HepG2 (cell line): ENCODE measurements at regions not wholly inside any gene's neighbourhood (a gene's known extent, or its start where the extent isn't known, plus 50 kb on each side); places are given as distances from the start of the nearest gene placed in this dataset.

Experiments used
- KLF11 ChIP-seq: IDR thresholded peaks from 2 replicates; pipeline ENCODE4 v1.6.1; 2016; ENCODE audit warnings: missing compliant biosample characterization
- MZF1 ChIP-seq: sonication (generic); formaldehyde crosslinking; IDR thresholded peaks from 2 replicates; pipeline ENCODE4 v1.8.1; 2023; ENCODE audit warnings: mild to moderate bottlenecking, missing genetic modification reagents, borderline replicate concordance
- NFYB ChIP-seq: sonication (generic); formaldehyde crosslinking; IDR thresholded peaks from 2 replicates; pipeline ENCODE4 v1.4.0; 2020; ENCODE audit warnings: missing genetic modification reagents
- SCMH1 ChIP-seq: sonication (generic); formaldehyde crosslinking; IDR thresholded peaks from 2 replicates; pipeline ENCODE4 v1.9.0; 2021; ENCODE audit warnings: missing genetic modification reagents, mild to moderate bottlenecking, borderline replicate concordance
- TAF1 ChIP-seq: sonication (generic); formaldehyde crosslinking; IDR thresholded peaks from 2 replicates; pipeline ENCODE4 v1.4.0; 2020; ENCODE audit warnings: missing genetic modification reagents
- TEAD3 ChIP-seq: optimal IDR thresholded peaks from 2 replicates; pipeline ENCODE3; 2016; ENCODE audit warnings: borderline replicate concordance
- ZC3H4 ChIP-seq: sonication (generic); formaldehyde crosslinking; IDR thresholded peaks from 2 replicates; pipeline ENCODE4 v1.4.0; 2020; ENCODE audit warnings: missing genetic modification reagents, borderline replicate concordance
- ZNF431 ChIP-seq: sonication (generic); formaldehyde crosslinking; IDR thresholded peaks from 2 replicates; pipeline ENCODE4 v1.9.0; 2022; ENCODE audit warnings: missing genetic modification reagents, low read depth, mild to moderate bottlenecking, borderline replicate concordance
- TF ChIP-seq, protein P1 (sequence below), 2 experiments: sonication (generic) in 1 of 2; formaldehyde crosslinking in 1 of 2; IDR thresholded peaks; 2 replicates each; pipeline versions ENCODE4 v1.4.0 to v1.6.1; 2016 to 2020; ENCODE audit warnings: borderline replicate concordance in 1 of 2, low read depth in 1 of 2, mild to moderate bottlenecking in 1 of 2, missing genetic modification reagents in 1 of 2
- TF ChIP-seq, protein P2 (sequence below): sonication (generic); formaldehyde crosslinking; IDR thresholded peaks from 2 replicates; pipeline ENCODE4; 2020; ENCODE audit warnings: missing genetic modification reagents, mild to moderate bottlenecking, borderline replicate concordance
- TF ChIP-seq, protein P3 (sequence below): sonication (generic); formaldehyde crosslinking; IDR thresholded peaks from 2 replicates; pipeline ENCODE4 v1.5.0; 2020; ENCODE audit warnings: mild to moderate bottlenecking, missing genetic modification reagents
- TF ChIP-seq, protein P4 (sequence below): sonication (generic); formaldehyde crosslinking; IDR thresholded peaks from 2 replicates; pipeline ENCODE4 v1.5.0; 2020; ENCODE audit warnings: missing genetic modification reagents
- TF ChIP-seq, protein P5 (sequence below), 2 experiments: sonication (generic) in 1 of 2; formaldehyde crosslinking in 1 of 2; IDR thresholded peaks; 2 replicates each; pipeline versions ENCODE4 v1.4.0 to v1.6.1; 2018 to 2020; ENCODE audit warnings: missing genetic modification reagents in 2 of 2, borderline replicate concordance in 1 of 2, low read depth in 1 of 2, mild to moderate bottlenecking in 1 of 2, missing biosample characterization in 1 of 2
- TF ChIP-seq, protein P6 (sequence below): sonication (generic); formaldehyde crosslinking; conservative IDR thresholded peaks from 2 replicates; pipeline ENCODE4 v1.4.0; 2020; ENCODE audit warnings: missing genetic modification reagents

DNA sequence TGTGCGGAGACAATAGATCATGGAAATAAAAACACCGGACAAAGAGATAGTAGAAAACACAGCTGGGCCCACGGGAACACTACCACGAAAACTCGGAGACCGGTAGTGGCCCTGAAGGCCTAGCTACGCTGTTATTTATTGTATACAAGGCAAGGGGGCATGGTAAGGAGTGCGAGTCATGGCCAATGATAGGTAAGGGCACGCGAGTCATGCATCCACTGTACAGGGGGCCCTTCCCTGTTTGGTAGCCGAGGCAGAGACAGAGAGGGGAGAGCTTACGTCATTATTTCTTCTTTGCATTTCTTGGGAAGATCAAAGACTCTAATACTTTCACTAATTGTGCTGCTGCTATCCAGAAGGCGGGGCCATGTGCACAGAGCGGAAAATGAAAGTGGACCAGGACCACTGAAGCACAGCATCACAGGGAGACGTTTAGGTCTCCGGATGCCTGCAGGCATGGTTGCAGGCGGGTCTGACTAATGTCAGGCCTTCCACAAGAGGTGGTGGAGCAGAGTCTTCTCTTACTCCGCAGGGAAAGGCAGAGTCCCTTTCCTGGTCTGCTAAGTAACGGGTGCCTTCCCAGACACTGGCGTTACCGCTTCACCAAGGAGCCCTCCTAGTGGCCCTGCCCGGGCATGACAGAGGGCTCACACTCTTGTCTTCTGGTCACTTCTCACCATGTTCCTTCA, 74.4 kb upstream of the ARL4D start (continued):
- TF ChIP-seq, protein P1, sequence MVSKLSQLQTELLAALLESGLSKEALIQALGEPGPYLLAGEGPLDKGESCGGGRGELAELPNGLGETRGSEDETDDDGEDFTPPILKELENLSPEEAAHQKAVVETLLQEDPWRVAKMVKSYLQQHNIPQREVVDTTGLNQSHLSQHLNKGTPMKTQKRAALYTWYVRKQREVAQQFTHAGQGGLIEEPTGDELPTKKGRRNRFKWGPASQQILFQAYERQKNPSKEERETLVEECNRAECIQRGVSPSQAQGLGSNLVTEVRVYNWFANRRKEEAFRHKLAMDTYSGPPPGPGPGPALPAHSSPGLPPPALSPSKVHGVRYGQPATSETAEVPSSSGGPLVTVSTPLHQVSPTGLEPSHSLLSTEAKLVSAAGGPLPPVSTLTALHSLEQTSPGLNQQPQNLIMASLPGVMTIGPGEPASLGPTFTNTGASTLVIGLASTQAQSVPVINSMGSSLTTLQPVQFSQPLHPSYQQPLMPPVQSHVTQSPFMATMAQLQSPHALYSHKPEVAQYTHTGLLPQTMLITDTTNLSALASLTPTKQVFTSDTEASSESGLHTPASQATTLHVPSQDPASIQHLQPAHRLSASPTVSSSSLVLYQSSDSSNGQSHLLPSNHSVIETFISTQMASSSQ (IDR thresholded peaks at IDR 0.05; ENCODE audit: low read depth) = no peak
- TF ChIP-seq, protein P1 (CRISPR knock-in tag; IDR thresholded peaks at IDR 0.05; ENCODE audit: borderline replicate concordance) = no peak
- TF ChIP-seq, protein P2, sequence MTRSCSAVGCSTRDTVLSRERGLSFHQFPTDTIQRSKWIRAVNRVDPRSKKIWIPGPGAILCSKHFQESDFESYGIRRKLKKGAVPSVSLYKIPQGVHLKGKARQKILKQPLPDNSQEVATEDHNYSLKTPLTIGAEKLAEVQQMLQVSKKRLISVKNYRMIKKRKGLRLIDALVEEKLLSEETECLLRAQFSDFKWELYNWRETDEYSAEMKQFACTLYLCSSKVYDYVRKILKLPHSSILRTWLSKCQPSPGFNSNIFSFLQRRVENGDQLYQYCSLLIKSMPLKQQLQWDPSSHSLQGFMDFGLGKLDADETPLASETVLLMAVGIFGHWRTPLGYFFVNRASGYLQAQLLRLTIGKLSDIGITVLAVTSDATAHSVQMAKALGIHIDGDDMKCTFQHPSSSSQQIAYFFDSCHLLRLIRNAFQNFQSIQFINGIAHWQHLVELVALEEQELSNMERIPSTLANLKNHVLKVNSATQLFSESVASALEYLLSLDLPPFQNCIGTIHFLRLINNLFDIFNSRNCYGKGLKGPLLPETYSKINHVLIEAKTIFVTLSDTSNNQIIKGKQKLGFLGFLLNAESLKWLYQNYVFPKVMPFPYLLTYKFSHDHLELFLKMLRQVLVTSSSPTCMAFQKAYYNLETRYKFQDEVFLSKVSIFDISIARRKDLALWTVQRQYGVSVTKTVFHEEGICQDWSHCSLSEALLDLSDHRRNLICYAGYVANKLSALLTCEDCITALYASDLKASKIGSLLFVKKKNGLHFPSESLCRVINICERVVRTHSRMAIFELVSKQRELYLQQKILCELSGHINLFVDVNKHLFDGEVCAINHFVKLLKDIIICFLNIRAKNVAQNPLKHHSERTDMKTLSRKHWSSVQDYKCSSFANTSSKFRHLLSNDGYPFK (CRISPR knock-in tag) = no peak
- TF ChIP-seq NFYB (CRISPR knock-in tag) (no peak), MZF1 (CRISPR knock-in tag) (no peak), TAF1 (CRISPR knock-in tag) (no peak), KLF11 (CRISPR knock-in tag) (no peak), ZC3H4 (CRISPR knock-in tag) (no peak), TEAD3 (peak; percentile 30), SCMH1 (CRISPR knock-in tag) (no peak), ZNF431 (no peak)
- TF ChIP-seq, protein P3, sequence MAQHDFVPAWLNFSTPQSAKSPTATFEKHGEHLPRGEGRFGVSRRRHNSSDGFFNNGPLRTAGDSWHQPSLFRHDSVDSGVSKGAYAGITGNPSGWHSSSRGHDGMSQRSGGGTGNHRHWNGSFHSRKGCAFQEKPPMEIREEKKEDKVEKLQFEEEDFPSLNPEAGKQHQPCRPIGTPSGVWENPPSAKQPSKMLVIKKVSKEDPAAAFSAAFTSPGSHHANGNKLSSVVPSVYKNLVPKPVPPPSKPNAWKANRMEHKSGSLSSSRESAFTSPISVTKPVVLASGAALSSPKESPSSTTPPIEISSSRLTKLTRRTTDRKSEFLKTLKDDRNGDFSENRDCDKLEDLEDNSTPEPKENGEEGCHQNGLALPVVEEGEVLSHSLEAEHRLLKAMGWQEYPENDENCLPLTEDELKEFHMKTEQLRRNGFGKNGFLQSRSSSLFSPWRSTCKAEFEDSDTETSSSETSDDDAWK = no peak
- TF ChIP-seq, protein P4, sequence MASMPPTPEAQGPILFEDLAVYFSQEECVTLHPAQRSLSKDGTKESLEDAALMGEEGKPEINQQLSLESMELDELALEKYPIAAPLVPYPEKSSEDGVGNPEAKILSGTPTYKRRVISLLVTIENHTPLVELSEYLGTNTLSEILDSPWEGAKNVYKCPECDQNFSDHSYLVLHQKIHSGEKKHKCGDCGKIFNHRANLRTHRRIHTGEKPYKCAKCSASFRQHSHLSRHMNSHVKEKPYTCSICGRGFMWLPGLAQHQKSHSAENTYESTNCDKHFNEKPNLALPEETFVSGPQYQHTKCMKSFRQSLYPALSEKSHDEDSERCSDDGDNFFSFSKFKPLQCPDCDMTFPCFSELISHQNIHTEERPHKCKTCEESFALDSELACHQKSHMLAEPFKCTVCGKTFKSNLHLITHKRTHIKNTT = no peak
- TF ChIP-seq, protein P5, sequence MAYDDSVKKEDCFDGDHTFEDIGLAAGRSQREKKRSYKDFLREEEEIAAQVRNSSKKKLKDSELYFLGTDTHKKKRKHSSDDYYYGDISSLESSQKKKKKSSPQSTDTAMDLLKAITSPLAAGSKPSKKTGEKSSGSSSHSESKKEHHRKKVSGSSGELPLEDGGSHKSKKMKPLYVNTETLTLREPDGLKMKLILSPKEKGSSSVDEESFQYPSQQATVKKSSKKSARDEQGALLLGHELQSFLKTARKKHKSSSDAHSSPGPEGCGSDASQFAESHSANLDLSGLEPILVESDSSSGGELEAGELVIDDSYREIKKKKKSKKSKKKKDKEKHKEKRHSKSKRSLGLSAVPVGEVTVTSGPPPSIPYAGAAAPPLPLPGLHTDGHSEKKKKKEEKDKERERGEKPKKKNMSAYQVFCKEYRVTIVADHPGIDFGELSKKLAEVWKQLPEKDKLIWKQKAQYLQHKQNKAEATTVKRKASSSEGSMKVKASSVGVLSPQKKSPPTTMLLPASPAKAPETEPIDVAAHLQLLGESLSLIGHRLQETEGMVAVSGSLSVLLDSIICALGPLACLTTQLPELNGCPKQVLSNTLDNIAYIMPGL (CRISPR knock-in tag; IDR thresholded peaks at IDR 0.05; ENCODE audit: borderline replicate concordance in 1 of 2, low read depth in 1 of 2) = peak; percentile 23; a peak in 2 of 4 replicates
- TF ChIP-seq, protein P6, sequence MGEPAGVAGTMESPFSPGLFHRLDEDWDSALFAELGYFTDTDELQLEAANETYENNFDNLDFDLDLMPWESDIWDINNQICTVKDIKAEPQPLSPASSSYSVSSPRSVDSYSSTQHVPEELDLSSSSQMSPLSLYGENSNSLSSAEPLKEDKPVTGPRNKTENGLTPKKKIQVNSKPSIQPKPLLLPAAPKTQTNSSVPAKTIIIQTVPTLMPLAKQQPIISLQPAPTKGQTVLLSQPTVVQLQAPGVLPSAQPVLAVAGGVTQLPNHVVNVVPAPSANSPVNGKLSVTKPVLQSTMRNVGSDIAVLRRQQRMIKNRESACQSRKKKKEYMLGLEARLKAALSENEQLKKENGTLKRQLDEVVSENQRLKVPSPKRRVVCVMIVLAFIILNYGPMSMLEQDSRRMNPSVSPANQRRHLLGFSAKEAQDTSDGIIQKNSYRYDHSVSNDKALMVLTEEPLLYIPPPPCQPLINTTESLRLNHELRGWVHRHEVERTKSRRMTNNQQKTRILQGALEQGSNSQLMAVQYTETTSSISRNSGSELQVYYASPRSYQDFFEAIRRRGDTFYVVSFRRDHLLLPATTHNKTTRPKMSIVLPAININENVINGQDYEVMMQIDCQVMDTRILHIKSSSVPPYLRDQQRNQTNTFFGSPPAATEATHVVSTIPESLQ = no peak
